ENCODE measurements at regions not wholly inside any gene's neighbourhood (a gene's known extent, or its start where the extent isn't known, plus 50 kb on each side); places are given as distances from the start of the nearest gene placed in this dataset.
"Not testable (repeated sequence)": the region's sequence is repeated elsewhere in the genome, so short reads cannot be mapped to it uniquely, and the experiment has no call there.

- Histone ChIP-seq H3K4me3 (no peak overlapping the region), H3K36me3 (ENCODE audit: low read depth) (no peaks in the 10 kb centered on the region), H3K9me3 (peaks cover 51% of the 10 kb centered on the region), H3K4me1 (ENCODE audit: low read depth) (no peaks in the 10 kb centered on the region)
- intact Hi-C loops (cut with DNase I, micrococcal nuclease) = no loop called here
- TF ChIP-seq CTCF (IDR thresholded peaks at IDR 0.05) = no peak
- ATAC-seq (no peak), DNase-seq (no peak)
Observed at GRCh38 chr21:23585419-23585818, 2021.9 kb downstream of the MRPL39 start.

GRCh38 chr21:23579573-23579972 lies 2027.7 kb downstream of the MRPL39 start:
- peaks cover 21% of the 10 kb centered on the region for H3K9me3 ChIP-seq
- intact Hi-C loops (cut with DNase I, micrococcal nuclease) = no loop called here
- no peaks in the 10 kb centered on the region for H3K36me3 ChIP-seq (ENCODE audit: low read depth)
- no peak for TF ChIP-seq CTCF (IDR thresholded peaks at IDR 0.05)
- no peaks in the 10 kb centered on the region for H3K4me1 ChIP-seq (ENCODE audit: low read depth)
- H3K4me3 ChIP-seq = no peak overlapping the region
- ATAC-seq (no peak), DNase-seq (no peak)

GRCh38 chr21:23578027-23578426 lies 2029.3 kb downstream of the MRPL39 start:
- Histone ChIP-seq H3K36me3 (ENCODE audit: low read depth) (no peaks in the 10 kb centered on the region), H3K4me1 (ENCODE audit: low read depth) (no peaks in the 10 kb centered on the region), H3K9me3 (peaks cover 24% of the 10 kb centered on the region), H3K4me3 (no peak overlapping the region)
- intact Hi-C loops (cut with DNase I, micrococcal nuclease) = no loop called here
- ATAC-seq (no peak), DNase-seq (no peak)
- TF ChIP-seq CTCF (IDR thresholded peaks at IDR 0.05) = no peak

GRCh38 chr21:23574932-23575331 lies 2032.3 kb downstream of the MRPL39 start:
- intact Hi-C loops (cut with DNase I, micrococcal nuclease) = no loop called here
- H3K4me3 ChIP-seq = no peak overlapping the region
- DNase-seq (no peak), ATAC-seq (no peak)
- no peak for TF ChIP-seq CTCF (IDR thresholded peaks at IDR 0.05)
- H3K36me3 ChIP-seq (ENCODE audit: low read depth) = no peaks in the 10 kb centered on the region
- no peaks in the 10 kb centered on the region for H3K4me1 ChIP-seq (ENCODE audit: low read depth)
- H3K9me3 ChIP-seq = peaks cover 16% of the 10 kb centered on the region

- H3K36me3 ChIP-seq (ENCODE audit: low read depth); H3K4me3 ChIP-seq; intact Hi-C loops (cut with DNase I, micrococcal nuclease); ATAC-seq; DNase-seq; H3K4me1 ChIP-seq (ENCODE audit: low read depth): not testable (repeated sequence)
- H3K9me3 ChIP-seq = peaks cover 40% of the 10 kb centered on the region
Observed at GRCh38 chr21:23548924-23549323, 2058.4 kb downstream of the MRPL39 start.

- DNase-seq = no peak
- H3K36me3 ChIP-seq (ENCODE audit: low read depth) = no peaks in the 10 kb centered on the region
- H3K4me1 ChIP-seq (ENCODE audit: low read depth) = no peaks in the 10 kb centered on the region
- H3K9me3 ChIP-seq = peaks cover 41% of the 10 kb centered on the region
- no peak overlapping the region for H3K4me3 ChIP-seq
- TF ChIP-seq CTCF (IDR thresholded peaks at IDR 0.05) = no peak
- intact Hi-C loops (cut with DNase I, micrococcal nuclease) = no loop called here
- ATAC-seq = no peak
Observed at GRCh38 chr21:23543333-23543732, 2063.9 kb downstream of the MRPL39 start.

Measured in mucosa of descending colon (tissue), 3 donors.